Right forelimb (tissue), 1 donor: ENCODE measurements at regions not wholly inside any gene's neighbourhood (a gene's known extent, or its start where the extent isn't known, plus 50 kb on each side); places are given as distances from the start of the nearest gene placed in this dataset.
A peak's percentile ranks its signal among the peaks of the same experiment; 100 is the strongest.
"Not testable (repeated sequence)": the region's sequence is repeated elsewhere in the genome, so short reads cannot be mapped to it uniquely, and the experiment has no call there.

Experiments
- DNase-seq: peaks from one replicate; pipeline ENCODE4 v3.0.0-alpha.2; 2018

- DNase-seq: no peak
Observed at GRCh38 chr4:53712408-53713020, 121.2 kb upstream of the LNX1 start.

GRCh38 chr4:53711926-53712325, 120.6 kb upstream of the LNX1 start:
- DNase-seq: no peak

- DNase-seq: no peak
Observed at GRCh38 chr4:53709693-53710092, 118.4 kb upstream of the LNX1 start.

GRCh38 chr4:53707491-53707890, 116.2 kb upstream of the LNX1 start:
- DNase-seq: no peak

GRCh38 chr4:53706422-53707032, 115.2 kb upstream of the LNX1 start:
- DNase-seq: no peak

- DNase-seq: no peak
Observed at GRCh38 chr4:53705972-53706371, 114.7 kb upstream of the LNX1 start.

GRCh38 chr4:53705151-53705764, 114.0 kb upstream of the LNX1 start:
- no peak for DNase-seq

- no peak for DNase-seq
Observed at GRCh38 chr4:53704329-53704728, 113.0 kb upstream of the LNX1 start.

- no peak for DNase-seq
Observed at GRCh38 chr4:53703267-53703655, 112.0 kb upstream of the LNX1 start.

- DNase-seq: peak; percentile 85
Observed at GRCh38 chr4:53702334-53703266, 111.3 kb upstream of the LNX1 start.

GRCh38 chr4:53701260-53701659, 110.0 kb upstream of the LNX1 start:
- not testable (repeated sequence) for DNase-seq

- DNase-seq: not testable (repeated sequence)
Observed at GRCh38 chr4:53699310-53699709, 108.0 kb upstream of the LNX1 start.

- DNase-seq: no peak
Observed at GRCh38 chr4:53697016-53697685, 105.9 kb upstream of the LNX1 start.

- no peak for DNase-seq
Observed at GRCh38 chr4:53695540-53696463, 104.5 kb upstream of the LNX1 start.

- DNase-seq: no peak
Observed at GRCh38 chr4:53694666-53695065, 103.4 kb upstream of the LNX1 start.

GRCh38 chr4:53693909-53694308, 102.6 kb upstream of the LNX1 start:
- no peak for DNase-seq

GRCh38 chr4:53693408-53693807, 102.1 kb upstream of the LNX1 start:
- no peak for DNase-seq

- no peak for DNase-seq
Observed at GRCh38 chr4:53688186-53688790, 97.0 kb upstream of the LNX1 start.

- no peak for DNase-seq
Observed at GRCh38 chr4:53686521-53686920, 95.2 kb upstream of the LNX1 start.

GRCh38 chr4:53684136-53685130, 93.1 kb upstream of the LNX1 start:
- DNase-seq: peak; percentile 48
